Psoas muscle (tissue), 7 donors: ENCODE measurements at regions not wholly inside any gene's neighbourhood (a gene's known extent, or its start where the extent isn't known, plus 50 kb on each side); places are given as distances from the start of the nearest gene placed in this dataset.
"Not testable (repeated sequence)": the region's sequence is repeated elsewhere in the genome, so short reads cannot be mapped to it uniquely, and the experiment has no call there.

Experiments
- ATAC-seq, 4 donors: fragments of 200-7000 bp; cut with Tn5 transposase; one replicate each; pipeline ENCODE4 v1.9.1; 2020; ENCODE audit warnings: moderate library complexity in 3 of 4, mild to moderate bottlenecking in 2 of 4
- DNase-seq, 2 donors: peaks; one replicate each; pipeline ENCODE4 v3.0.0-alpha.2; 2020
- H3K27ac ChIP-seq: fragments of 200-600 bp; one replicate; pipeline ENCODE4 v1.8.0; 2022
- H3K27me3 ChIP-seq, 3 donors: fragments of 200-600 bp in 1 of 3; one replicate each; pipeline versions ENCODE4 v1.6.1 to v1.8.0; 2013 to 2022; ENCODE audit warnings: low read length in 2 of 3, mild to moderate bottlenecking in 2 of 3, moderate library complexity in 1 of 3; ENCODE audit not compliant: insufficient read depth in 3 of 3
- H3K36me3 ChIP-seq, 2 donors: fragments of 200-600 bp in 1 of 2; one replicate each; pipeline versions ENCODE4 v1.6.1 to v1.8.0; 2013 to 2022; ENCODE audit warnings: low read depth in 1 of 2, mild to moderate bottlenecking in 1 of 2, moderate library complexity in 1 of 2; ENCODE audit not compliant: insufficient read depth in 1 of 2
- H3K4me1 ChIP-seq: fragments of 200-600 bp; one replicate; pipeline ENCODE4 v1.8.0; 2022
- H3K4me3 ChIP-seq: fragments of 200-600 bp; one replicate; pipeline ENCODE4 v1.8.0; 2022; ENCODE audit warnings: mild to moderate bottlenecking
- H3K9me3 ChIP-seq: fragments of 200-600 bp; one replicate; pipeline ENCODE4 v1.8.0; 2022
- WGBS, 3 donors: extraction: QIAGEN DNeasy Blood & Tissue Kit; methylation state at CpG; one replicate each; pipeline versions ENCODE4 v1.1.6 to v1.1.7; 2013; 5-methylcytosine and 5-hydroxymethylcytosine counted together
- intact Hi-C, 2 donors: fragments of 100-400 bp; cut with DNase I; formaldehyde crosslinking; loops; one replicate each; pipeline versions ENCODE4 v1.11.0 to v1.14.2; 2022
- TF ChIP-seq, protein P1 (sequence below): fragments of 200-600 bp; IDR thresholded peaks from one replicate; pipeline ENCODE4 v1.8.0; 2022; ENCODE audit warnings: antibody characterized with exemption
- donor health status: healthy with polysubstance abuse.
- donor health status: DM: no; HTN: no; CAD: no; lungs with moderate emphysema.
- donor health status: Bipolar disorder and iron deficiency.
- donor health status: healthy.
- donor health status: DM: yes; HTN: yes; CAD: no.
- donor health status: DM: no; HTN: no; CAD: no.
- donor health status: DM: yes; HTN: yes; CAD: no.

DNA sequence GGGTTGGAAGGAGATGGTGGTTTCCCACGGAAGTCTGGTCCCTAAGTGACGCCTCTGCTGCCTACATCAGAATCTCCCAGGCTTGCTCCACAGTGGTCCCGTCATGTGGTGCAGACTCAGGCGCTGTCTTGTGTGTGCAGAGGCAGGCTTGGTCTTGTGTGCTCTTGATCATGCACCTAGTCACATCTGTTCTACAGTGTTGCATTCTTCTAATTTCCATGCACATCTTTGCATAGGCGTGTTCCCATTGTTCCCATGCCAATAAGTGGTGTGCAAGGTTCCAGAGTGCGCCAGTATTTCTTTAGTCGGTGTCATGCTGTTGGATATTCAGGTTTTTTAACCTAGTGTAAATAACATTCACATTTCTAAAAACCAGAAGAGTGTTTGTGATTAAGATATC lies 195.8 kb downstream of the LMLN start:
- H3K27me3 ChIP-seq, intact Hi-C loops, H3K27ac ChIP-seq, H3K9me3 ChIP-seq, ATAC-seq, H3K36me3 ChIP-seq, H3K4me3 ChIP-seq, DNase-seq, H3K4me1 ChIP-seq: not testable (repeated sequence)
- WGBS, 3 donors: 94 to 96% (median 94%) methylated on average over 2 to 3 of the region's 7 CpGs

DNA sequence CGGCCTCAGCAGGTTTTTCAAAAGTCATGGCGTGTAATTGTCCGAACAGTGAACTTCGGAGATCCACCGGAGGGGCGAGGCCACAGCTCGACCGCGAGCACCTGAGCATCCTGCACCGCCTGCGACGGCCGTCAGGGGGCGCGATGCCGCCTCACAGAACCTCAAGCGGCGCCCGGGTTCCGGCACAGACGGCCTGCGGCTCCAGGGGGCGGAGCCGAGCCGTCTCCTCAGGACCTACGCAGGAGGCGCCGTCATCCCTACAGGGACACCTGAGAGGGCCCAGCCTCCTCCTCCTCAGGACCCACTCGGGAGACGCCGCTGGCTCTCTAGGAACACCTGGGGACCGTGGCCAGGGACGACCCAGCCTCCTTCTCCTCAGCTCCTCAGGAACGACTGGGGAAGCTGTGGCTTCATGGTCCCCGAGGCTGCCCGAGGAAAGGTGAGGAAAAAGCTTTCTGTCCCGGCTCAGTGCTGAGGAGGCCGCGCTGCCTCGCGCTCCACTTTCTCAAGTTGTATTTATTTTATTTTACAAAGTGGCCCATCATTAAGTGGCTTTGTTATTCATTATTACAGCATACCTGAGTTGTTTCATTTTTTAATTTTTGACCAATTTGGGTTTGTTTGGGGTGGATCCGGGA lies 197.3 kb downstream of the LMLN start:
- WGBS, 3 donors: 20 to 31% (median 31%) methylated on average over 4 to 9 of the region's 42 CpGs
- intact Hi-C loops, DNase-seq, H3K27ac ChIP-seq, H3K36me3 ChIP-seq, ATAC-seq, H3K27me3 ChIP-seq, H3K9me3 ChIP-seq, H3K4me1 ChIP-seq, H3K4me3 ChIP-seq: not testable (repeated sequence)

DNA sequence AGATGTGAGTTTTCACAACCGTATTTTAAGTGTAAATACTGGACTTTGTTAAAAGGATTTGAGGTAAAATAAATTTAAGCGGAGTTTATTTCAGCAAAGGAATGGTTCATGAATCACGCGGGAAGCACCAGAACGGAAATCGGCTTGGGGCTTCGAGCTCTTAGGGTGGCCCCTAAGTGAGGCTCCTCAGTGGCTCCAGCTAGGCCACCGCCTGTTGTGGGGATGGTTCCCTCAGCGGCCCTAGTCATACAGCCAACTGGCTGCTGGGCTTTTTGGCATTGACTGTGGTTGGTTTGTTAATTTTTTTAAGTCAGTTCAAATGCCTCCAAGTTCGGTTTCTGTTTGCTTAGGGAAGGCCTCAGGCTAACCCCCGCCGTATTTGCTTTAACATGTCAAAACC lies 198.0 kb downstream of the LMLN start:
- H3K27ac ChIP-seq, H3K27me3 ChIP-seq, intact Hi-C loops, H3K36me3 ChIP-seq, ATAC-seq, H3K4me3 ChIP-seq, H3K4me1 ChIP-seq, H3K9me3 ChIP-seq, DNase-seq: not testable (repeated sequence)
- 62 to 88% (median 82%) methylated on average over 4 to 6 of the region's 12 CpGs for WGBS, 3 donors

DNA sequence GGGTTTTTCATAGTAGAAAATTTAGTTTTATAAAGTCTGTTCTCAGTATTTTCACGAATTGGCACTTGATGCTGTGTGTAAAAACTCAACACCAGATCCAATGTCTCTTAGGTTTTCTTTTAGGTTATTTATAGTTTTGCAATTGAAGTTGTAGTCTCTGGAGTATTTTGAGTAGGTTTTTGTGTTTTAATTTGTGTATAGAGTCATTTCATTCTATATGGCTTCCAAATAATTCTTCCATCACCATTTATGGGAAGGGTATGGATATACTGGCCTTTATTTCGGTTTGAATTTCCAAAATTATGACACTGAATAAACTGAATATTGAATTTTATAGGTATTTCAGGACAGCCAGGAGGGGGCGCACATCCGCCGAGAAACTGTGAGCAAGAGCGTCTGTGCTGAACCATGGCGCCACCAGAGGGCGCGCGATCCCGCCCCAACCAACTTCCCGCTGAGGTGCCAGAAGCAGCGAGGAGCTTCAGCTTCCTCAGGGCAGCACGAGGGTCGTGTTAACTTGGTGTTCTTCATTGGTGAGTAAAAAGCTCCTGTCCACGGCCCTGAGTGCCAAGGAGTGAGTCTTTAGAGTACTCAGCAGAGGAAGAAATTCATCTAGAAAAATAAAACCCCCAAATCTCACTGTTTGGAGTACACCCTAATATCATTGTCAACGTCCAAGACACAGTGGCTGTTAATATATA lies 207.5 kb downstream of the LMLN start:
- peak; percentile 72 to 82 for DNase-seq
- TF ChIP-seq, protein P1, sequence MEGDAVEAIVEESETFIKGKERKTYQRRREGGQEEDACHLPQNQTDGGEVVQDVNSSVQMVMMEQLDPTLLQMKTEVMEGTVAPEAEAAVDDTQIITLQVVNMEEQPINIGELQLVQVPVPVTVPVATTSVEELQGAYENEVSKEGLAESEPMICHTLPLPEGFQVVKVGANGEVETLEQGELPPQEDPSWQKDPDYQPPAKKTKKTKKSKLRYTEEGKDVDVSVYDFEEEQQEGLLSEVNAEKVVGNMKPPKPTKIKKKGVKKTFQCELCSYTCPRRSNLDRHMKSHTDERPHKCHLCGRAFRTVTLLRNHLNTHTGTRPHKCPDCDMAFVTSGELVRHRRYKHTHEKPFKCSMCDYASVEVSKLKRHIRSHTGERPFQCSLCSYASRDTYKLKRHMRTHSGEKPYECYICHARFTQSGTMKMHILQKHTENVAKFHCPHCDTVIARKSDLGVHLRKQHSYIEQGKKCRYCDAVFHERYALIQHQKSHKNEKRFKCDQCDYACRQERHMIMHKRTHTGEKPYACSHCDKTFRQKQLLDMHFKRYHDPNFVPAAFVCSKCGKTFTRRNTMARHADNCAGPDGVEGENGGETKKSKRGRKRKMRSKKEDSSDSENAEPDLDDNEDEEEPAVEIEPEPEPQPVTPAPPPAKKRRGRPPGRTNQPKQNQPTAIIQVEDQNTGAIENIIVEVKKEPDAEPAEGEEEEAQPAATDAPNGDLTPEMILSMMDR: peak; percentile 75
- H3K27ac ChIP-seq, H3K4me3 ChIP-seq, ATAC-seq, H3K27me3 ChIP-seq, H3K4me1 ChIP-seq, H3K9me3 ChIP-seq, intact Hi-C loops, H3K36me3 ChIP-seq: not testable (repeated sequence)
- 1 to 3% (median 2%) methylated on average over 6 to 14 of the region's 17 CpGs for WGBS, 3 donors

DNA sequence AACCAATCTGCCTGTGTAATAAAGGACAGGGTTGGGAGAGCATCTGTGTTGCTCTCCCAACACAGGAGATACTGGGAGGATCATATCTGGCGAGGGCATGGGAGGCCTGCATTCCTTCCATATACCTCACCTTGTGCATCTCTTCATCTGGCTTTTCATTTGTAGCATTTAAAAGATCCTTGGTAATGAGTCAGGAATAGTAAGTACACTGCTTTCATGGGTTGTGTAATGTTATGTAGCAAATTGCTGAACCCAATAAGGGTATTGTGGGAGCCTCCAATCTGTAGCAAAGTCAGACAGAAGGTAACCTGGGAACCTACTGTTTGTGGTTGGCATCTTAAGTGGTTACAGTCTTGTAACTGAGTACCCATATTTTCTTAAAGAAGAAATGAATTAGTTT lies 210.8 kb downstream of the LMLN start:
- DNase-seq, H3K27ac ChIP-seq, H3K27me3 ChIP-seq, H3K4me1 ChIP-seq, H3K9me3 ChIP-seq, H3K4me3 ChIP-seq, H3K36me3 ChIP-seq, intact Hi-C loops, ATAC-seq: not testable (repeated sequence)
- 82 to 100% methylated on average over 1 of the region's 1 CpG; no CpG with 5 or more reads in 1 of the 3 donors for WGBS, 3 donors

DNA sequence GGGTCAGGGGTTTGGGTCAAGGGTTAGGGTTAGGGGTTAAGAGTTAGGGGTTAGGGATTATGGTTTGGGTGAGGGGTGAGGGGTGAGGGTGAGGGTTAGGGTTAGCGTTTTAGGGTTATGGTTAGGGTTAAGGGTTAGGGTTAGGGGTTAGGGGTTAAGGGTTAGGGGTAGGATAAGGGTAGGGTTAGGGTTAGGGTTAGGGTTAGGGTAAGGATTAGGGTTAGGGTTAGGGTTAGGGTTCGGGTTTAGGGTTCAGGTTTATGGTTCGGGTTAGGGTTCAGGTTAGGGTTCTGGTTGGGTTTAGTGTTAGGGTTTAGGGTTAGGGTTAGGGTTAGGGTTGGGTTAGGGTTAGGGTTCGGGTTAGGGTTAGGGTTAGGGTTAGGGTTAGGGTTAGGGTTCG lies 213.1 kb downstream of the LMLN start:
- H3K27me3 ChIP-seq, H3K27ac ChIP-seq, DNase-seq, ATAC-seq, H3K4me1 ChIP-seq, H3K4me3 ChIP-seq, H3K9me3 ChIP-seq, H3K36me3 ChIP-seq, intact Hi-C loops: not testable (repeated sequence)
- WGBS, 3 donors: 91 to 94% (median 93%) methylated on average over 5 of the region's 5 CpGs

DNA sequence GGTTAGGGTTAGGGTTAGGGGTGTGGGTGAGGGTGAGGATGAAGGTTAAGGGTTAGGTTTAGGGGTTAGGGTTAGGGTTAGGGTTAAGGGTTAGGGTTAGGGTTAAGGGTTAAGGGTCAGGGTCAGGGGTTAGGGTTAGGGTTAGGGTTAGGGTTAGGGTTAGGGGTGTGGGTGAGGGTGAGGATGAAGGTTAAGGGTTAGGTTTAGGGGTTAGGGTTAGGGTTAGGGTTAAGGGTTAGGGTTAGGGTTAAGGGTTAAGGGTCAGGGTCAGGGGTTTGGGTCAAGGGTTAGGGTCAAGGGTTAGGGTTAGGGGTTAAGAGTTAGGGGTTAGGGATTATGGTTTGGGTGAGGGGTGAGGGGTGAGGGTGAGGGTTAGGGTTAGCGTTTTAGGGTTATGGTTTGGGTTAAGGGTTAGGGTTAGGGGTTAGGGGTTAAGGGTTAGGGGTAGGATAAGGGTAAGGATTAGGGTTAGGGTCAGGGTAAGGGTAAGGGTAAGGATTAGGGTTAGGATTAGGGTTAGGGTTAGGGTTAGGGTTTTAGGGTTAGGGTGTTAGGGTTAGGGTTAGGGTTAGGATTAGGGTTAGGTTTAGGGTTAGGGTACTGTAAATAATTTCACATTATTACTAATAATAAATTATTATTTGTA lies 214.0 kb downstream of the LMLN start:
- H3K9me3 ChIP-seq, H3K36me3 ChIP-seq, DNase-seq, H3K27me3 ChIP-seq, ATAC-seq, H3K4me1 ChIP-seq, H3K4me3 ChIP-seq, H3K27ac ChIP-seq, intact Hi-C loops: not testable (repeated sequence)
- WGBS, 3 donors: 62 to 100% methylated on average over 1 of the region's 1 CpG; no CpG with 5 or more reads in 1 of the 3 donors
